HG03439 (cell line): ENCODE measurements at regions not wholly inside any gene's neighbourhood (a gene's known extent, or its start where the extent isn't known, plus 50 kb on each side); places are given as distances from the start of the nearest gene placed in this dataset.
A peak's percentile ranks its signal among the peaks of the same experiment; 100 is the strongest.

ENCODE experiments used
- ATAC-seq: cut with Tn5 transposase; IDR thresholded peaks from one replicate; pipeline ENCODE4 v1.9.1; 2021; ENCODE audit warnings: mild to moderate bottlenecking, moderate library complexity; ENCODE audit not compliant: unreplicated experiment

GRCh38 chr6:68400396-68400795, 234.7 kb upstream of the ADGRB3 start:
- ATAC-seq, result no peak

DNA sequence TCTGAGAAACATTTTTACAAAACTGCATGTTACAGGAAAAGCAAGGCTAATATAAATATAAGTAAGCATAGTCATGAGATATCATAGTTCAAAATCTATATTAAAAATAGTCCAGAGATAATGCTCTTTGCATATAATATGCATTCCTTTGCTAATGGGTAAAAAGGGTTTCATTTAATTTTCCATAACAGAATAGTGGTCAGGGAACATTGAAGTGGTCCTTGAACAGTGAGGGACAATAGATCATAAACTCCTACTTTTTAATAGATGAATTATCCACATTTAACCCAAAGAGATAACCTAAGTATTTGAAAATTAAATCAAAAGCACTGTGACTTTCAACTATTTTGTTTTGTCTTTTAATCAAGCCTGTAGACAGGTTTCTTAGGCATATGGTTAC, 243.1 kb upstream of the ADGRB3 start:
- ATAC-seq, result no peak

DNA sequence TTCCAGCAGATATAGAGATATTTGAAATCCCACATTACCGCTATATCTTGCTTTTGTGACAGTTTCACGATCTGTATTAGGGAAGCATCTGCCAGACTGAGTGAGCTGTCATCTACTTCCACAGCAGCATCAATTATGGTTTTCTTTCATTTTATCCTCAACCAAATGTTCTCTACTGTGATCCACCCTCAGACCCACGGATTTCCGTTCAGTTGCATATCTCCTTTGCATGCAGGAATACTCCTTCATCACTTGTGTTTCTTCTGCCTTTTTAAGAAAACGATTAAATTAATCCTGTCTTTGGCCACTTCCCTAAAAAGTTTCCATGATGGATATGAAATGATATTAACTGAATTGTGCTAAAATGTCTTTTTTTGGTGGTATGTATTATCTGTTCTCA, 262.1 kb upstream of the ADGRB3 start:
- ATAC-seq, result no peak

- ATAC-seq, result no peak
These were observed 266.2 kb upstream of the ADGRB3 start for GRCh38 chr6:68368845-68369244.

- no peak for ATAC-seq
These were observed 270.7 kb upstream of the ADGRB3 start for GRCh38 chr6:68364271-68364805.

DNA sequence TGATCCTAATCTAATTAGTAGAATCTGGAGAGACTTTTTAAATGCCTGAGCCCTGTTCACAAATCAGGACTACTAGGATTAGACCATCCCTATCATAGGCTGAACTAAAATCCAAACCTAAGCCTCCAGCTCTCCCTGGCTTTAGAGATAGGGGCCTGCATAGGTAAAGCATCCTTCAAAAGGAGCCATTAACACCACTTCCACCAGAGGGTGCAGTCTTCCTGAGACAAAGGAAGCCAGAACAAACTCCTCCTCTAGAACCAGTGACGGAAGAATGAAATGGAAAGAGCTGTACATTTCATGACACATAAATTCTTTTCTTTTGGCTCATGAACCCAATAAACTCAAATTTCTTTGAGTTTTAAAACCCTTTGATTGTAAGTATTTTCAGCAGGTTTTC, 291.2 kb upstream of the ADGRB3 start:
- ATAC-seq, result peak; percentile 70

DNA sequence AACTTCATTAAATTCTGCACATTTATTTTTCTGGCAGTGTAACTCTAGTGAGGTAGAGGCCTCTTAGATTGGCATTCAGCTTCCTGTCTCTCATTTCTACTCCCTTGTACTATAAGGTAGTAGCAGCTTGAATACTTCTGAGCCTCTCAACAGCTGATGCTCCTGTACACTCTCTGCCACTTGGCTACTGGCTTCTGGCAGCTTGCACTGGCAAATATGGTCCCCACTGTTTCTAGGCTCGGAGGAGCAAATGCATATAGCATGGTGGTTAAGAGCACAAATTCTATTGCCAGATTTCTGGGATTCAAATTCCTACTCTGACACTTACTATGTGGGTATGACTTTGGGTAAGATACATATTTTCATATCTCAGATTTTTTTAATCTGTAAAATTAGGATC, 292.8 kb upstream of the ADGRB3 start:
- no peak for ATAC-seq

- ATAC-seq, result no peak
These were observed 295.5 kb upstream of the ADGRB3 start for GRCh38 chr6:68339488-68340131.

GRCh38 chr6:68333442-68333841, 301.6 kb upstream of the ADGRB3 start:
- no peak for ATAC-seq

DNA sequence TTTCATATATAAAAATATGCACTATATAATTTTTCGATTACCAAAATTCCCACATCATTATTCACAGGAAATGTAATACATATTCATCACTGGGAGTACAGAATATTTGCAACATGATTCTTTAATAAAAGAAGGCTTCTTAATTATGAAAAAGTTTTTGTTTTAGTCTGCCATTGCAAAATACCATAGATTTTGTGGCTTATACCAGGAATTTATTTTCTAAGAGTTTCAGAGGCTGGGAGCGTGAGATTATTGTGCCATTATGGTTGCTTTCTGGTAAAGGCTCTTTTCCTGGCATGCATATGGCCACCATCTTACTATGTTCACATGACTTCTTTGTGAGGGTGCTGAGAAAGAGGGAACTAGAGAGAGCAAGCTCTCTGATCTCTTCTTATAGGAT, 306.9 kb upstream of the ADGRB3 start:
- ATAC-seq, result no peak

- ATAC-seq, result no peak
These were observed 308.3 kb upstream of the ADGRB3 start for GRCh38 chr6:68326762-68327161.

GRCh38 chr6:68317366-68317765, 317.7 kb upstream of the ADGRB3 start:
- no peak for ATAC-seq

DNA sequence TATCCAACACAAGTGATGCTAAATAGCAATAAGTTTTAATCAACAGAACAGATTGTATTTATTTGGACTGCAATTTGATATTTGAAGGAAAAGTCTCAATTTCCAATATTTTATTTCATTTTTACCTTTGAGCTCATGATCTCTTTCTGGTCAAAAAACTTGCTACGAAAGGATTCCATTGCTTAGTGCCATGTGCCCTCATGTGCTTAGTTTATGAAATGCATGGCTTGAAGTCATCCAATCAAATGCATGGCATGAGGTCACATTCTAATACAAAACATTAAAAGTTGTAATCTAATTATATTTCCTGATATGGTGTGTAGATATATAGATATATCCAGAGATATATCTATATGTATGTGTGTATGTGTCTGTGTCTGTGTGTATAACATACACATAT, 321.2 kb upstream of the ADGRB3 start:
- no peak for ATAC-seq

DNA sequence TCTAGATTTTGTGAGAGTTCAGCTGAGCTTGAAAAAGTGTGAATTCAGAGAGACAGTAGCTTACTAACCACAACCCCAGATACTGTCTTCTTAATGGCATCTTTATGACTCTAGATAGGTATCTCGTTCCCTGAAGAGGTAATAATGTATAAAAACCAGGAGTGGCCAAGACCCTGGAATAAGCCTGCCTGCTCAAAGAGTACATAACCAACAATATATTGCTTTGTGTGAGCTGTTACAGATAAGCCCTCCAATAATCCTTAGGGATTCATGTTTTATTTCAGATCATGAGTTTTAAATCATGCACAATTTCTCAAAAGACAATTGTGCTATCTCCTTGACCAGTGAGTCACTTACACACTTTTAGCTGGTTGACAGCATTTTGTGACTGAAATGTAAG, 327.8 kb upstream of the ADGRB3 start:
- ATAC-seq, result no peak

- no peak for ATAC-seq
These were observed 339.0 kb upstream of the ADGRB3 start for GRCh38 chr6:68296126-68296525.

- no peak for ATAC-seq
These were observed 352.4 kb upstream of the ADGRB3 start for GRCh38 chr6:68282646-68283045.

GRCh38 chr6:68279793-68280557, 355.1 kb upstream of the ADGRB3 start:
- no peak for ATAC-seq

- no peak for ATAC-seq
These were observed 361.8 kb upstream of the ADGRB3 start for GRCh38 chr6:68273297-68273696.

DNA sequence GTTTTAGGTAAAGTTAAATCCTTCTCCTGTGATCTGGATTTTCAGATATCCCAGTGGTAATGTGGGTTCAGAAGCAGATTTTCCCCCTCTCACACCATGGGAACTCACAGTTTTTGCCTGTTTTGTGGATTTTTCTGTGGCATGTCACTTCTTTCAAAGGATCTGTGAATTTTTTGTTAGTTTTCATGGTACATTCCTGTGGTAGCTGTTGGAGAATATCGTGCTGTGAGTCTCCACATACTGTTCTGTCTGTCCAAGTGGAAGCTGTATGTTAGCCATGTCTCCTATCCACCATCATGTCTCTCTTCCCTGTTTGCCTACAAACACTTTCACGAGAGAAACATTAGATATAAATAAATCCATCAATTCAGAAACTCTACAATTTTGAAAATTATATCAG, 378.7 kb upstream of the ADGRB3 start:
- no peak for ATAC-seq

DNA sequence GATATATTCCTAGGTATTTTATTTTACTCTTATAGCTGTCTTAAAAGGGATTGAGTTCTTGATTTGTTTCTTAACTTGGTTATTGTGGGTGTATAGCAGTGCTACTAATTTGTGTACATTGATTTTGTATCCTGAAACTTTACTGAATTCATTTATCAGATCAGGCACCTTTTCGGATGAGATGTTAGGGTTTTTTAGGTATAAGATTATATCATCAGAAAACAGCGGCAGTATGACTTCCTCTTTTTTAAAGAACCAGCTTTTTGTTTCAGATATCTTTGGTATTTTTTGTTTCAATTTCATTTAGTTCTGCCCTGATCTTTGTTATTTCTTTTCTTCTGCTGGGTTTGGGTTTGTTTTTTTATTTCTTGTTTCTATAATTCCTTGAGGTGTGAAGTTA, 382.4 kb upstream of the ADGRB3 start:
- ATAC-seq, result no peak

DNA sequence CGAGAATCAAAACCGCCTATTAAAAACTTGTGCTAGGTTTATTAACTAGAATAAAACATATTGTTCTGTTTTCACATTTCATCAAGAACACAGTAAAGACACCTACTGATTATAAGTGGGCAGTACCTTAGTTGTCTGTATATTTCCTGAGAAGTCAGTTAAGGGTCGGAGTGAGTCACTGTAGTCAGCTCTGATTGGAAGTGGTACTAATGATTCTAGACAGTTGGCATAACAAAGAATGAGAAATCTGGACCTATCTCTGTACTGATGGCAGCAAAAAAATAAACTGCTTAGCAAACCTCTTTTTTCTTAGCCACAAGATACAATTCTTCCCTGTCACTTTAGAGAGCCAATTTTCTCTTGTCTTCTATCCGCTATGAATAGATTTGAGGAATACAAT, 387.3 kb upstream of the ADGRB3 start:
- no peak for ATAC-seq

DNA sequence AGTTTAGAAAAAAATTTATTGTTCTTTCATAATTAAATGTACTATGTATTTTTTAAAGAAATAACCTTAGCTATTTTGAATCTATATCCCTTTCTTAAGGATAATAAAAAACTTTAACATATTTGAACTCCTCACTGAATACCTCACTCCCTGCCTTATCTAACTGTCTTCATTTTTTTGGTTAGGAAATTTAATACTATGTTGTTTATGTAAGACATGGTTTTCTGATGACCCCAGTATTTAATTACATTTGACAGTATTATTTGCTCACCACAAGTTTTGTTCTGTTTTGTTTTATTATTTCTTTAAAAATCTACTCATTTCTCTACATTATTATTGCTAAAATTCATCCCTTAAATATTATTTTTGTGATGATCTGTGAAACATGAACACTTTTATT, 394.4 kb upstream of the ADGRB3 start:
- no peak for ATAC-seq
